Activated CD8-positive, alpha-beta T cell treated with anti-CD3 and anti-CD28 coated beads for 36 hours (primary cell): ENCODE measurements at regions not wholly inside any gene's neighbourhood (a gene's known extent, or its start where the extent isn't known, plus 50 kb on each side); places are given as distances from the start of the nearest gene placed in this dataset.

ENCODE experiments used
- ATAC-seq: fragments of 200-7000 bp; cut with Tn5 transposase; one replicate; pipeline ENCODE4 v1.10.0; 2021; ENCODE audit warnings: mild to moderate bottlenecking, moderate library complexity
- CTCF ChIA-PET: fragments of 350-600 bp; sonication (Branson Sonifier 250); formaldehyde crosslinking; loops from one replicate; lab custom pipeline; 2021; ENCODE audit warnings: antibody characterized with exemption; lab: Charles Lee
- POLR2A ChIA-PET: fragments of 350-600 bp; sonication (Branson Sonifier 250); formaldehyde crosslinking; loops from one replicate; lab custom pipeline; 2021; ENCODE audit warnings: antibody characterized with exemption; lab: Charles Lee
- DNase-seq: peaks from one replicate; pipeline ENCODE4 v3.0.0-alpha.2; 2020
- H3K27ac Mint-ChIP-seq: one replicate; pipeline ENCODE4 v1.8.0; 2021; ENCODE audit warnings: mild to moderate bottlenecking, mixed read lengths
- H3K27me3 Mint-ChIP-seq: one replicate; pipeline ENCODE4 v1.8.0; 2021; ENCODE audit warnings: mixed read lengths
- H3K36me3 Mint-ChIP-seq: one replicate; pipeline ENCODE4 v1.8.0; 2021; ENCODE audit warnings: low read depth, mixed read lengths
- H3K4me1 Mint-ChIP-seq: one replicate; pipeline ENCODE4 v1.8.0; 2021; ENCODE audit warnings: low read depth, mixed read lengths
- H3K4me3 Mint-ChIP-seq: one replicate; pipeline ENCODE4 v1.8.0; 2021; ENCODE audit warnings: mild to moderate bottlenecking, moderate library complexity, mixed read lengths
- H3K9me3 Mint-ChIP-seq: one replicate; pipeline ENCODE4 v1.8.0; 2021; ENCODE audit warnings: mixed read lengths
- CTCF ChIP-seq: fragments of 200-600 bp; IDR thresholded peaks from one replicate; pipeline ENCODE4 v1.8.0; 2022; ENCODE audit warnings: antibody characterized with exemption, mild to moderate bottlenecking
- intact Hi-C: fragments of 100-400 bp; cut with micrococcal nuclease; formaldehyde crosslinking; loops from one replicate; pipeline ENCODE4 v1.10.0; 2022

- ChIA-PET CTCF (no interaction called here), POLR2A (no interaction called here)
- no peak overlapping the region for H3K27ac Mint-ChIP-seq
- no peaks in the 10 kb centered on the region for H3K9me3 Mint-ChIP-seq
- ATAC-seq: no peak
- no peaks in the 10 kb centered on the region for H3K4me1 Mint-ChIP-seq
- no peak for TF ChIP-seq CTCF
- no peak overlapping the region for H3K4me3 Mint-ChIP-seq
- H3K27me3 Mint-ChIP-seq: no peaks in the 10 kb centered on the region
- no peak for DNase-seq
- no peaks in the 10 kb centered on the region for H3K36me3 Mint-ChIP-seq
- intact Hi-C loops: no loop called here
These were observed 114.4 kb upstream of the PDE1A start for GRCh38 chr2:182541268-182541667.

GRCh38 chr2:182542501-182543258 lies 115.8 kb upstream of the PDE1A start:
- TF ChIP-seq CTCF: no peak
- CTCF ChIA-PET: no interaction called here
- no peak for ATAC-seq
- Mint-ChIP-seq H3K36me3 (no peaks in the 10 kb centered on the region), H3K27ac (no peak overlapping the region), H3K4me1 (no peaks in the 10 kb centered on the region), H3K27me3 (no peaks in the 10 kb centered on the region), H3K4me3 (no peak overlapping the region), H3K9me3 (no peaks in the 10 kb centered on the region)
- no peak for DNase-seq
- intact Hi-C loops: no loop called here
- POLR2A ChIA-PET: no interaction called here

GRCh38 chr2:182543741-182544525 lies 117.1 kb upstream of the PDE1A start:
- H3K9me3 Mint-ChIP-seq: no peaks in the 10 kb centered on the region
- DNase-seq: no peak
- TF ChIP-seq CTCF: no peak
- H3K4me3 Mint-ChIP-seq: no peak overlapping the region
- no peaks in the 10 kb centered on the region for H3K27me3 Mint-ChIP-seq
- no peaks in the 10 kb centered on the region for H3K4me1 Mint-ChIP-seq
- H3K36me3 Mint-ChIP-seq: no peaks in the 10 kb centered on the region
- no peak for ATAC-seq
- H3K27ac Mint-ChIP-seq: no peak overlapping the region
- CTCF ChIA-PET: no interaction called here
- POLR2A ChIA-PET: no interaction called here
- intact Hi-C loops: no loop called here

- DNase-seq: no peak
- ChIA-PET CTCF (no interaction called here), POLR2A (no interaction called here)
- no peaks in the 10 kb centered on the region for H3K27me3 Mint-ChIP-seq
- no peak for TF ChIP-seq CTCF
- ATAC-seq: no peak
- no peaks in the 10 kb centered on the region for H3K36me3 Mint-ChIP-seq
- H3K4me3 Mint-ChIP-seq: no peak overlapping the region
- intact Hi-C loops: no loop called here
- H3K4me1 Mint-ChIP-seq: no peaks in the 10 kb centered on the region
- no peaks in the 10 kb centered on the region for H3K9me3 Mint-ChIP-seq
- H3K27ac Mint-ChIP-seq: no peak overlapping the region
These were observed 118.8 kb upstream of the PDE1A start for GRCh38 chr2:182545420-182546167.
